HUDEP-2 (cell line): ENCODE measurements at regions not wholly inside any gene's neighbourhood (a gene's known extent, or its start where the extent isn't known, plus 50 kb on each side); places are given as distances from the start of the nearest gene placed in this dataset.
A peak's percentile ranks its signal among the peaks of the same experiment; 100 is the strongest.

Source experiments
- DNase-seq, 76 experiments: peaks; one replicate each; lab custom pipeline; 2025; ENCODE audit not compliant: unreplicated experiment in 76 of 76; lab: John Stamatoyannopoulos, UW

DNA sequence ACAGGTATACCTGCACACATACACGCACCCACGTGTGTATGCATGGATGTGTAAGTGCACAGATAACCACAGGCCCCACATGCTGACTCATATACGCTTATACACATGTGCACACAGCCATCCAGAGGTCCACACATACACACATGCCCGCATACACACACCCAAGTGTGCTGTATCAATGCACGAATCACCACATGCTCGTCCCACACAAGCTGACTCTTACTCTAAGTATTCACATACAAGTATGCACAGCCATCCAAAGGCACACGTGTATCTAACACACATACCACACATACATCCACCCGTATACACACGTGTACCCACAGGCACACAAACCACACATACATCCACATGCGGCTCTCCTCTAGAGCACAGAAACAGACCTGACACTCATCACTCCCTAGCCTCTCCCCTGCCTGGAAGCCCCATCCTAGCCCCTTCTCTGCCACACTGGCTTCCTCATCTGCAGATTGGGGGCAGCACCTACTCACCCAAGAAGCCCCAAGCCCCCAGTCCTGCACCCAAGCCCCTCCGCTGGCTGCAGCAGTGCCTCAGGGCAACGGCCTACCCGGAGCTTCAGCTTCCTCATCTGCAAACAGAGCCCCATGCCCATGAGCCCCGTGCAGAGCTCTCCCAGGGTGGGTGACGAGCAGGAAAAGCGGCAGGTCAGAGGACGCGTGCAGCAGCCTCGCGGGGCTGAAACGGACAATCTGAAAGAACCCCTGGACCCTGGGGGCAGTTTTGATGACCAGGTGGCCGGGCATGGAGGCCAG is 105.4 kb downstream of the NCOR2 start:
- DNase-seq, result no peak

DNA sequence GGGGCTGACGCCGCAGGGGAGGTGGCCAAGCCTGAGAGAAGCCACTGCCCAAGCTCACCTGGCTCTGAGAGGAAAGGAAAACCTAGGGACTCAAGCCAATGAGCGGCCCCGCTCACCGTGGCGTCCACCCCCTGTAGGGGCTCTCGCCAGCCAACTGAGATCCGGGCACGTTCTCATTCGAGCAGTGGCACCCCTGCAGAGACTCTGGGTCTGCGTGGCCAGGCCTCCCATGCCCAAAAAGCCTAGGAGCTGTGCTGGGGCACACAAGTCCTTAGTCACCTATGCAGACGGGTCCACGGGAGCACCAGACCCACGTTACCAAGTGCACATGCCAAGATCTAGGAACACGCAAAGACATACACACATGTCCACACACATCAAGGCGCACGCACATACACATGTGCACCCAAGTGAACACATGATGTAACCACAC is 106.2 kb downstream of the NCOR2 start:
- DNase-seq, result no peak

DNA sequence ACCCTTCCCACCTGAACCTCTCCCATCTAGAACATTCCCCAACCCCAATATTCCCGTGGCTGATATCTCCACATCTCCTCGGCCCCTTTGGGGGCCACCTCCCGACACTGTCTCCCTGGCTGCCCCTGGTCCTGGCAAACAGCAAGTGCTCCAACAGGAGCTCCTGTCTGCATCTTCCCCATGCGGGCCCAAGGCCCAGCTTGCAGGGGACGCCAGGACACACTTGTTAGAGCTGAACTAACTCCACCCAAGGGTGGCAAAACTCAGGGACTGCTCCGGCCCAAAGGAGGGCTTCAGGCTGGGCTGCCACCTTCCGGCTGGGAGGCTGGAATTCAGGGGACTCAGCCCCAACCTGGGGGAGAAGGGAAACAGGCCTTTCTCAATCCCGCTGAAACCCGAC is 106.6 kb downstream of the NCOR2 start:
- DNase-seq, result no peak

DNA sequence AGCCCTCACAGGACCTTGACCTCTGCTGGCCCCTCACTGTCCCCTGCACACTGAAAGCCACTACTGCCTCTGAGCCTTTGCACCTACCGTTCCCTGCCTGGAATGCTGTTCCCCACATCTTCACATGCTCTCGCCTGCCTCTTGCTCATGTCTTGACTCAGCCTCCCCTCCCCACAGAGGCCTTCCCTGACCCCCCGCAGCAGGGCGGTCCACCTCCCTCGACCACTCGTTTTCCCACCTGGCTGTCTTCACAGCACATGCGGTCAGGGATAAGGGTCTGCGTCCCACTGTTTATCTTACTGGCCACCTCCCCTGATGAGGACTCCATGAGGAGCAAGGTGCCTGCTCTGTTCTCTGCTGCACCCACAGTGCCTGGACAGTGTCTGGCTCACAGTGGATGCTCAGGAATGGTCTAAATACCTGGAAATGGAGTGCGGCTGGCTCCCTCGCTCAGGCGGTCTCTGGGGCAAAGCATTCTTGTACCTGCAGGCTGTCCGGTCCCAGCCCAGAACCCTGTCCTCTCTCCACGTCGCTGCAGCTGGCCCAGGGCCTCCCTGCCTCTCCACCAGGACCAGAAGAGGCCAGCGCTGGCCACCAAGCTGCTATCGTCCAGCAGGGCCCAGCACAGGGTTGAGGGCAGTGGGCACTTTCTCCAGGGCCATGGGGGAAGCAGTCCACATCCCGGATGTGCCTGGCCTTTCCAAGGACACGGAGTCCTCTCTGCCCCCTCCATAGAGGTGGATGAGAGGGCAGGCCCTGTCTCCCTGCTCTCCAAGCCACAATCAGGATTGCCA is 107.4 kb downstream of the NCOR2 start:
- DNase-seq, result no peak

DNA sequence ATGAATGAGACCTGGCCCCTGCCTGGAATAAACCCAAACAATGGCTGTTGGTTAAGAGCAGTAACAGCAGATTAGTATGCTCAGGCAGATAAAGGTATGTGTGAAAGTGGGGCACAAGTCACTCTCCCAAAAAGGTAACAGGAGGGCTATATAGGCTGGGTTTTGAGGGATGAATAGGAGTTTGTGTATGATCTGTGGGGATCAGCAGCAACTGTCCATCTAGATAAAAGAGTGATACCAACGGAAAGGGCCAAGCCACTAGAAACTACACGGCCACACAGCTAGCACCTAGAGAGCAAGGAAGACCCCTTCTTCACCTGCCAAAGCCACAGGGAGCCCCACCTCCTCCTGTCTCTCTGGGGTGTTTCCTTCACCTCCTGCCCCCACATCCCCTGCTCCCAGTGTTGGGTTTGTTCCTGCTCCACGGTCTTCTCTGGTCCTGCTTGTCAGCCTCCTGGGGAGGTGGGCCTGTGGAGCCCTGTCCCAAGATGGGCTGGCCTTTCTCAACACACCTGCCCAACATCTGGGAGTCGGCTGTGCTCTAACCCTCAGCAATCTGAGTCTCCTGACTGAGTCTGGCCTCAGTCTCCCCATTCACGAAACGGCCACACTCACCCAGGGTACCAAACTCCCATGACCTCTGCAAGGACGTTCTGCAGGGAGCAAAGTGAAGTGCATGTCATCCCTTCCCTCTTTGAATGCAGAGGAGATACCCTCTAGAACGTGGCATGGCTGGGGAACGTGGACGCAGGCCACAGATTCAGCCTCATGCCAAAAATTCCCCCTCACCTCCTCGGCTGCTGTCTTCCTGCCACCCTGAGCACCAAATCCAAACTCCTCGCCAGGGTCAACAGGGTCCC is 108.2 kb downstream of the NCOR2 start:
- DNase-seq, result no peak

DNA sequence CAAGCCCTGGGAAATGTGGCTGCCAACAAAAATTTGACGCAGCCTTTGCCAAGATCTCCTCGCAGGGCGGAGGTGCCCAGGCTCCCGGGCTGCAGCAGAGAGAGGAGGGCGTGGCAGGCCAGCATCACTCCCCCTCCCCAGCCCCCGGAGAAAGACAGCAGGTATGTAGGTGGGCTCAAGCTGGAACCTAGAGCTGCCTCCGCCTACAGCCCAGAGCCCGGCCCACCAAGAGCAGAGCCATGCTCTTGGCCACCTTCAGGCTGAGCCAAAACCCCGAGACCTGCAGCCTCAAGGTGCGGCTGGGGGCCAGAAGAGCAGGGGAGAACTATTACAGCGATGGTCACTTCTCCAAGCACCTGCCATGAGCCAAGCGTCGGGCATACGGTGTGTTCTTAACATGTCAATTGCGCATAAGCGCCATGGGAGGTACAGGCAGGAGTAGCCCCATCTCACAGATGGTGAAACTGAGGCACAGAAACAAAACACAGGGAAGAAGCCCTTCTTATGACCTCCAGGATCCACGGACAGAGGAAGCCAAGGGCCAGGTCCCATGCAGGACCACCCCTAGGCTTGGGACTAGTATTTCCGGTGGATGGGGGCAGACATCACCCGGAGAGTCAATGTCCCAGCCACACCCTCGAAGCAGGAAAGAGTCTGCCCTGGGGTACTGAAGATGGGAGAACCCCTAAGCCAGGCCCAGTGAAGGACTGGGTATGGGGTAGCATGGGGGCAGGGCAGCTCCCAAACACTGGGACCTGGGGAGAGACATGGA is 109.0 kb downstream of the NCOR2 start:
- DNase-seq, result no peak

DNA sequence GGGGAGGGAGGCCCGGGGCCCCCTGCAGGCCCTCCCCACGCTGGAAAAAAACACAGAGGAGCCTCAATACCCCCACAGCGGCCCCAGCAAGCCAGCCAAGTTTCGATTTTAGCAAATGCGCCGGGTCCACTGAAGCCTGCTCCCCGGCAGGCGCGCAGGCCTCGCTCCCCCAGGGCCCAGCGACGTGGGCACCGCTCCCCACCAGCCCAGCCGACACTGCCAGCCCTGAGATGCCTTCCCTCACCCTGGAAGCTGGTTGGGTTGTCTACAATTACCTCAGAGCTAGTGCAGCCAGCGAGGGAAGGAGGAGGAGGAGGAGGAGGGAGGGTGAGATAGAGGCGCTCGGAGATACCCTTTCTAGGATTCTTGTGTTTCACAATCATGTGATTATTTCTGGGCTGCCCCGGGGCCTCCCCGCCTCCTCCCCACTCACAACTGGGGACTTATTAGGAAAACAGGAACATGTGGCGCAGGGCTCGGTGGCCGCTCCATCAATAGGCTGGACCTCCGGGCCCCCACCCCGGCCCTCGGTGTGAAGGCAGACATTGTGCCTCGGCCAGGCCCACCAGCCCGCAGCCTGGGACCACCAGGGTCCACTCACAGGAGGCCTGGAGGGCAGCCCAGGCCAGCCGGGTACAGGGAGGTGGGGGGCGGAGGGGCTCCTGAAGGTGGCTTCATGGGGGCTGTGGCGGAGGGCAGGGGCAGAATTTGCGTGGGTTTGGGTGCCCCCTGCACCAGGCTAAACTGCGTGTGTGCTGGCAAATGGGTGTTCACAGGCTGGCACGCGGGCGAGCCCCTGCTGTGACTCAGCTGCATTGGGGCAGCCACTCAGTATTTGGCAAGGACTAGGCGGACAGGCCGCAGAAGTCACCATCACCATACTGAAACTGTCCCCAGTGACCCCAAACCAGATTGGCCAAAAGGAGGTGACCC is 109.9 kb downstream of the NCOR2 start:
- DNase-seq, result peak in 37 of 76 experiments; percentile 4 to 60 (median 28)

DNA sequence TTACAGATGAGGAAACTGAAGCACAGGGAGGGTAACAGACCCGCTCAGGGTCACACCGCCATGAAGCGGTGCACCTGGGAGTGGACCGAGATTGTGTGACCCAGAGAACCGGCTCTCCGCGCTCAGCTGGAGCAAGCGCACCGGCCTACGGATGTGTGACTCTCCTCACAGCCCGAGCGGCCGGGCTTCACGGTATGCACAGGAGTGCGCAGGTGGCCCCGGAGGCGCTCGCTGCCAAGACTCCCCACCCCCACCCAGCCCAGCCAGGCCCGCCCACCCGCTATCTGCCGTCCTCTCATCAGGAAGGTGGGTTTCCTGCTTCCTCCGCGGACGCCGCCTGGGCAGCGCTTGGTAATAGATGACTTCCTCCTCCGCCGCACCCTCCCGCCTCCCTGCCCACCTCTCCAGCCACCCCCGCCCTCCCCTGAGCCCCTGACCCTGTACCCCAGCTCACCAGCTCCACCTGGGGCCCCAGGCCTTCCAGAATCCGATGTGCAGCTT is 110.7 kb downstream of the NCOR2 start:
- DNase-seq, result no peak

DNA sequence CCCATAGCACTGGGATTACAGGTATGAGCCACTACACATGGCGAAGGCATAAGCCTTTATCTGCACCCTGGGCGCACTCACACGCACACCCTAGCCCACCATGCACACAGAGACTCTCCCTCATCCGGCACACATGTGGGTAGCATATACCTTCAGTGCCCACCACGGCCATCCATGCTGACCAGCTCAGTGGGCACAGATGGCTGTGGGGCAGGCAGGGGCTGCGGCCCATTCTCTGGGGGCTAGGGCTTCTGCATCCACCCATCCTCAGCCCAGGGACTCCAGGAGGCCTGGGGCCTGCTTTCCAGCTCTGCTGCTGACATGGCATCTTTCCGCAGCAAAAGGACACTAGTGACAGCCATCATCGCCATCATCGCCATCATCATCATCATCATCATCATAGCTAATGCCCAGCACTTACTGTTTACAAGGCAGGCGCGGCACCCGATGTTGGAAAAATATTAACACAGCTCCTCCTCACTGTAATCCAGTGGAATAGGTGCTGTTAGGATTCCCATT is 111.2 kb downstream of the NCOR2 start:
- no peak for DNase-seq

DNA sequence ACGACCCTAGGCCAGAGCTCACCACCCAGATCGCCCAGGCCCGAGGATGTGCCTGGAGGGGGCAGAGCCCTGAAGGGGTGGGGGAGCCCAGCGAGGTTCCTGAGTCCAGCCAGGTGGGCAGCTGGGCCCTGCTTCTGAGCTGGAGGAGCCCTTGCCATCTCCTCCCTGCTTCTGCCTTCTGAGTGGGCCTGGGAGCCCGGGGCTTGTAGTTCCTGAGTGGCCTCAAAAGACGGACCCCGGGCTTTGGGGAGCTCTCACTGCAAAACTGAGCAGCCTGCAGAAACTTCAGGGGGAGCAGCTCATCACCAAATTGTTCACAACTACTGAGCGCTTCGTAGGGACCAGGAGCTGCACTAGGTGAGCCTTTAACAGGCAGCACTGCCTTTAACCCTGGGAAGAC is 112.1 kb downstream of the NCOR2 start:
- no peak for DNase-seq

DNA sequence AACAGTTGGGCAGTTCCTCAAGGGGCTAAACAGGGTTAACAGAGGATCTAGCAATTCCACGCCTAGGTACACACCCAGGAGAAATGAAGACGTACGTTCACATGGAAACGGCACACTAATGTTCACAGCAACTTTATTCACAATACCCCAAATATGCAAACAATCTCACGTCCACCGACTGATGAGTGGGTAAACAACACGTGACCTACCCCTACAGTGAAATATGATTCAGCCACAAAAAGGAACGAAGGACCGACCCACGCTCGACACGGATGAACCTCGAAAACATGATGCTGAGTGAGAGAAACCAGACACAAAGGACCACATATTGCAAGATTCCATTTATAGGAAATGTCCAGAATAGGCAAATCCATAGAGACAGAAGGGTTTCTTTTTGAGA is 112.7 kb downstream of the NCOR2 start:
- no peak for DNase-seq

DNA sequence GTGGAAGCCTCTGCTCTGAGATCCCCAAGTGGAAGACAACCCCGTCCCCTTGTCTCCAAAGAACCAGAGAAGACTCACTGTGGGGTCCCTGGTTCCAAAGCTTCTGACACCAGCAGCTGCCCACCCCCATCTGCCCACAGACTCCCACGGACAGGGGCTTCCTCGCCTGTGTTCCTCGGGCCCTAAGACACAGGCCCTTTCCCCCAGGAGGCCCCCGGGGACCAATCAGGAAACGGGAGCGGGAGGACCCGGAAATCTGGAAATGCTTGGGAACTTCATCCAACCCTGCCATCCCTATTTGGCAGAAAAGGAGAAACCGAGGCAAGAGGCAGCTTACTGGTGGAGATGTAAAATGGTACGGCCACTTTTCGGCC is 113.1 kb downstream of the NCOR2 start:
- DNase-seq, result no peak

DNA sequence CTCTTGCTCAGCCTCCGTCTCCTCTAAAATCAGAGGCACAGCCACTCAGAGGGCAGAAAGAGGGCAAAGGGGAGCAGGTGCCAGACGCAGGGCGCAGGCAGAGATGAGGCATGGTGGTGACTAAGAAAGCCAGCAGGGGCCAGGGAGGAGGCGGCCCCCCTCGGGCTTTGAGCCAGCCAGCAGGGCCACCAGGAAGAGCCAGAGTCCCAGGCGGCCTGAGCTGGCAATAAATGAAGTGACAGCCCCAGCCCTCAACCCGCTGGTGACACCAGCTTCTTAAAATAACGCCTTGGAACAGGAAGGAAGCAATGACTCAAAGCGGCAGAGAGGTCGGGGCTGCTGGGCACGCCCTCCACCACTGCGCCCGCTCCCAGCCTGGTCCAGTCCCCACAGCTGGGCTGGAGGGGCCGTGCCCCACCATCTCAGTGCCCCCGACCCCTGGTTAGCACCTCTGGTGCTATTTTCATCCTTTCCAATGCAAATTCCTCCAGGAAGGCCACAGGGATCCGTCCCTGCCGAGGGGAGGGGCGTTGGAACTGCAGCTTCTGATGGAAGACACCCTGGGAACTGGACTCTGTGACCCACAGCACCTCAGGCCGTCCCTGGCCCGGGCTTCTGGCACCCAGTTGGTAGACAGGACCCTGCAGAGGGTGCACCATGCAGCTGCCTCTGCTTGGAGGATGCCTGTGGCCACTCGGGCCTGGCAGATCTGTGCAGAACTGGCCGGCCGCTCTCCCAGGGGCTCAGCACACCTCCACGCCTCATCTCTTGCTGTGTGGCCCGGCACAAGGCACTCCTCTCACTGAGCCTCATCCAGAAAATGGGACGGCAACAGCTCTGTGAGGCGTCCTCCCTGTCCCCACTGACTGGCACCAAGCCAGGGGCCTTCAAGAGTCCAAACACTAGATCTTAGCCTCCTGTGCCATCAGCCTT is 113.7 kb downstream of the NCOR2 start:
- peak in 2 of 76 experiments; percentile 7 to 17 for DNase-seq

DNA sequence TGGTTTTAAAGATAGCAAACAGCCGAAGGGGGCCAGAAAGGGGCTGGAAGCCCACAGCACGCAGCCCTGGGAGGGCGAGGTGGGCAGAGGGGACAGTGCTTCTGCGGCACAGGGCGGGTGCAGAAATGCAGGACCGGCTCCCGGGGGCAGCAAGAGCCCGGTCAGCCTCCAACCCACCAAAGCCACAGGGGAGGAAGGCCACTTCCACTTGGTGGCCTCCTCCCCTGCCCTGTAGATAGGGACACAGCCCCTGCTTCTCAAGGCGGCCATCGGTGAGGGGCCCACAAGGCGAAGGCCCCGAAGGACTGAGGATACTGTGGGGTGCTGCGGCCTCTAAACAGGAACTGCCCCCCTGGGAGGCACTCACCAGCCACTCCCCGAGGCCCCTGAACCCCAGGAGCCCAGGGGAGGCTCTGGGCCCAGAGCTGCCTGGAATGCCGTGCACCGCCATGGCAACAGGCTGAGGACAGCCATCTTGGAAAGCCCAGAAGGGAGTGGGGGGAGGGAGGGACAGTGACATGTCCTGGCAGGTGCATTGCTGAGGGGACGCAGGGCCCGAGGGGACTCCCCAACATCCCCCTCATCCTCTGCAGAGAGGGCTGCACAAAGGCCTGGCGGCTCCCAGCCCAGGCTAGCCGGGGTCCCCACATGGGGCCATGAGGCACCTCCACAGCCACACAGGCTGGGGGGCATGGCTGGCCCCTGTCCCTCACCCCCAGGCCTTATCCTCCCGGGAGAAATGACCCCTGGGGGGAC is 114.7 kb downstream of the NCOR2 start:
- DNase-seq, result no peak

DNA sequence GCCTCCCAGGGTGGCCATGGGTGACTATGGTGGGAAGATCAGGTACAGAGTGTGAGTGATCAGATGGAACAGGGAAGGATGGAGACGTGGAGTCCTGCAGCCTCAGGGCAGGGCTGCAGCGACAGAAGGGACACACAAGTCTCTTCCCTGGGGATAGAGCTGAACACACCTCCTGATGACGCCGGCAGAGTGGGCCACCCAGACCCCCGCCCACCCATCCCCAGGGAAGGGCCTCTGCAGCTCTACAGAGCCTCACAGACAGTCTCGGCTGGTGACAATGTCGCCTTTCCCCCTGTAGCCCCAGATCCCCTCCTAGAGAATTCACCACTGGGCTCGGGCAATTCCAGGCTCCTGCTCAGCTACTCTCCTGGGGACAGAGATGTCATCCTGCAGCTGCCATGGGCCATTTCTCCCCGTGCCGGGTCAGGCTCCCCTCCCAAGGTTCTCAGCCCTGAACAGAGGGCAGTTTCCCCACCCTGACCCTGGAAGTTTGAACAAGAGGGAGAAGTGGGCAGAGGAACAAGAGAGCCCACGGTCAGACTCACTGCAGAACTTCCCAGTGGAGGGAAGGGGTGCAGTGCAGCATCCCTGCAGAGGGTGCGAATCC is 115.7 kb downstream of the NCOR2 start:
- no peak for DNase-seq

DNA sequence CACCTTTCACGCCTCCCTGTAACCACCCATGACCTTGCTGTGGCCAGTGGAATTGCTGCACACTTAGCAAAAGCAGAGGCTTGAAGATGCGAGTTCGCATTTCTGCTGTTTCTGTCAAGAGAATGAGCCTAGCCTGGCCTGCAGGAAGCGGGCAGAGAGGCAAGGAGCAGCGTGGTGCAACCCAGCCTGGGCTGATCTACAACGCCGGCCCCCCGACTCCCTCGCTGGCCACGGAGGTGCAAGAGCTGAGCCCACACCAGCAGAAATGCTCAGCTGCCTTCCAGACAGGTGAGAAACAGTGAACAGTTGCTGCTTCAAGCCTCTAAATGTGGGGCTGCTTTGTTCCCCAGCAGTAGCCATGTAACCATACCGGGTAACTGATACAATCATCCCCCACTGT is 116.4 kb downstream of the NCOR2 start:
- no peak for DNase-seq

DNA sequence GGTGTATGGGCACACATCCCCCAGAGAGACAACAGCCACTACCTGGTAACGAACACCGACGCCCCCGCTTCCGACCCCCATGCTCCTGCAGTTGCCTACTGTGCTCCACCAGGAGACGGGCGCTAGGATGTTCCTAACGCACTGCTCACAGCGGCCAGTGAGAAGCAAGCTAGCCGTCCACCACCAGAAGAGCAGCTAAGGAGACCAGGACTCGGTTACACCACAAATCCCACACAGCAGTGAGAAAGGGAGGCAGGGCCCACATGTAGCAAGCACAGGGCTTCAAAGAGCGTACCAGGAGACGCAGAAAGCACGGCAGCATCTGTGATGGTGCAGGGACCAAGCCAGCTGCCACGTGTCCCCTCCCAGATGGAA is 117.0 kb downstream of the NCOR2 start:
- no peak for DNase-seq
